Lower leg skin (tissue), 3 donors: ENCODE measurements at regions not wholly inside any gene's neighbourhood (a gene's known extent, or its start where the extent isn't known, plus 50 kb on each side); places are given as distances from the start of the nearest gene placed in this dataset.

Source experiments
- POLR2A ChIP-seq, 2 donors: fragments of 450-650 bp; IDR thresholded peaks; one replicate each; pipeline ENCODE4 v1.6.1; 2016 to 2017; ENCODE audit warnings: antibody characterized with exemption in 2 of 2, mild to moderate bottlenecking in 1 of 2, moderate library complexity in 1 of 2
- TF ChIP-seq, protein P1 (sequence below), 3 donors: fragments of 450-650 bp; IDR thresholded peaks; one replicate each; pipeline ENCODE4 v1.5.1; 2016; ENCODE audit warnings: antibody characterized with exemption in 3 of 3, mild to moderate bottlenecking in 3 of 3, moderate library complexity in 2 of 3

DNA sequence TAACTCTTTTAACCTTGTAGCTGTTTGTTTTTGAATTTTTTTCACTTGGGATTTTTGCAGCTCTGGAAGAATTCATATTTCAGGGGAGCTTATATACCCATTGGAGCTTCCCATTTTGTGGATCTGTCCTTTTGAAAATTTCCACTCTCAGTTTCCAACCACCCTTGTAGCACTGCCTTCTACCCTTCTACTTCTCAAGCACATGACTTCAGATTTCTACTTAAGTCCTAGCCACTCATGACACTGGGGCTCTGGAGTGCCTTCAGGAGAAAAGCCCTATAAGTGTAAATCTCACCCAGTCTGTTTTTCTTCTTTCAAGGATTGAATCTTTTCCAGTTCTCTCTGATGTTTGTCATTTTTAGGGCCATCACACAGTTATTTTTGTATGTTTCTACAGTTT lies 283.7 kb upstream of the KCNH7 start:
- TF ChIP-seq, protein P1, sequence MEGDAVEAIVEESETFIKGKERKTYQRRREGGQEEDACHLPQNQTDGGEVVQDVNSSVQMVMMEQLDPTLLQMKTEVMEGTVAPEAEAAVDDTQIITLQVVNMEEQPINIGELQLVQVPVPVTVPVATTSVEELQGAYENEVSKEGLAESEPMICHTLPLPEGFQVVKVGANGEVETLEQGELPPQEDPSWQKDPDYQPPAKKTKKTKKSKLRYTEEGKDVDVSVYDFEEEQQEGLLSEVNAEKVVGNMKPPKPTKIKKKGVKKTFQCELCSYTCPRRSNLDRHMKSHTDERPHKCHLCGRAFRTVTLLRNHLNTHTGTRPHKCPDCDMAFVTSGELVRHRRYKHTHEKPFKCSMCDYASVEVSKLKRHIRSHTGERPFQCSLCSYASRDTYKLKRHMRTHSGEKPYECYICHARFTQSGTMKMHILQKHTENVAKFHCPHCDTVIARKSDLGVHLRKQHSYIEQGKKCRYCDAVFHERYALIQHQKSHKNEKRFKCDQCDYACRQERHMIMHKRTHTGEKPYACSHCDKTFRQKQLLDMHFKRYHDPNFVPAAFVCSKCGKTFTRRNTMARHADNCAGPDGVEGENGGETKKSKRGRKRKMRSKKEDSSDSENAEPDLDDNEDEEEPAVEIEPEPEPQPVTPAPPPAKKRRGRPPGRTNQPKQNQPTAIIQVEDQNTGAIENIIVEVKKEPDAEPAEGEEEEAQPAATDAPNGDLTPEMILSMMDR (IDR thresholded peaks at IDR 0.05): no peak
- no peak for TF ChIP-seq POLR2A (IDR thresholded peaks at IDR 0.05)
